H1 (cell line): ENCODE measurements at regions not wholly inside any gene's neighbourhood (a gene's known extent, or its start where the extent isn't known, plus 50 kb on each side); places are given as distances from the start of the nearest gene placed in this dataset.

Source experiments
- EGR1 ChIP-seq: IDR thresholded peaks from 2 replicates; pipeline ENCODE4 v1.6.1; 2011; ENCODE audit warnings: low read depth, low read length, borderline replicate concordance
- EZH2 ChIP-seq: fragments of 200-600 bp; sonication (generic); IDR thresholded peaks from 2 replicates; pipeline ENCODE4 v1.7.1; 2012; ENCODE audit warnings: low read depth, mild to moderate bottlenecking, moderate library complexity, low read length, inconsistent platforms; ENCODE audit not compliant: severe bottlenecking
- GTF2F1 ChIP-seq: IDR thresholded peaks from 2 replicates; pipeline ENCODE4 v1.6.1; 2012; ENCODE audit warnings: low read depth, low read length, improper control_type of control experiment, borderline replicate concordance
- NRF1 ChIP-seq: IDR thresholded peaks from 2 replicates; pipeline ENCODE4 v1.6.1; 2011; ENCODE audit warnings: mild to moderate bottlenecking, low read depth, low read length, improper control_type of control experiment
- PHF8 ChIP-seq: fragments of 200-600 bp; sonication (generic); conservative IDR thresholded peaks from 2 replicates; pipeline ENCODE4 v1.7.1; 2012; ENCODE audit warnings: low read depth, mild to moderate bottlenecking, inconsistent platforms, low read length, moderate library complexity
- RAD21 ChIP-seq, 2 experiments: IDR thresholded peaks in 1 of 2; conservative IDR thresholded peaks in 1 of 2; 2 replicates each; pipeline ENCODE4 v1.6.1; 2011; ENCODE audit warnings: low read depth in 2 of 2, low read length in 2 of 2, improper control_type of control experiment in 1 of 2, inconsistent platforms in 1 of 2, mild to moderate bottlenecking in 1 of 2, moderate library complexity in 1 of 2
- TAF7 ChIP-seq: optimal IDR thresholded peaks from 2 replicates; pipeline ENCODE3; 2011; ENCODE audit warnings: low read depth, mild to moderate bottlenecking, inconsistent platforms, low read length, moderate library complexity, borderline replicate concordance
- YY1 ChIP-seq: IDR thresholded peaks from 2 replicates; pipeline ENCODE4 v1.6.1; 2011; ENCODE audit warnings: low read depth, mild to moderate bottlenecking, low read length
- TF ChIP-seq, protein P1 (sequence below): fragments of 300-600 bp; sonication (generic); IDR thresholded peaks from 2 replicates; pipeline ENCODE4 v1.7.1; 2012; ENCODE audit warnings: low read length, moderate library complexity, mild to moderate bottlenecking, inconsistent platforms; ENCODE audit not compliant: insufficient replicate concordance
- TF ChIP-seq, protein P2 (sequence below): IDR thresholded peaks from 2 replicates; pipeline ENCODE4 v1.6.1; 2011; ENCODE audit warnings: low read length, improper control_type of control experiment

DNA sequence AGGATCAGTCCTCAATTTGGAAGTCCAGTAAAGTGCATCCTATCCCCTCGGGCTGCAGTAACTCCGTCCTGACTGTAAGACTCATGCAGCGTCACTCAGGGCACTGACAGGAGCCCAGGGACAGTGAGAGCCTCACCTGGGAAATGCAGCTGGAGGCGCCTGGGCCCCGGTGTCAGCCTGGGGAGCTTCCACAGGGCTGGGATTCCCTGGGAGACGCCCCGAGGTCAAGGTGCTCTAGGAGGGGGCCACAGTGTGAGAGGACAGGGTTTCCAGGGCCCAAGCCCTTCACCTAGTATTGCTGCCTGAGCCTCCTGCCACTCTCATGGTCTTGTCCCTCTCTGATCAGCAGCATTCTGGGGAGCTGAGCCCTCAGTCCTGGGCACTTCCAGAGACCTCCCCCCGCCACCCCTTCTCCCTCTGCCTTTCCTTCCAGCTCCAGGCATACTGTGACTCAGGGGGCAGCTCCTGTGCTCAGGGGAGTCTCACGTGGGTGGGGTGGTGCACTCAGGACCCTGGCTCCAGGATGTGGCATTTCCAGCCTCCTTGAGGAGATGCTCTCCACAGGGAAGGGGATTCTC is 99.1 kb upstream of the IGLL5 start (continued):
- TF ChIP-seq, protein P1, sequence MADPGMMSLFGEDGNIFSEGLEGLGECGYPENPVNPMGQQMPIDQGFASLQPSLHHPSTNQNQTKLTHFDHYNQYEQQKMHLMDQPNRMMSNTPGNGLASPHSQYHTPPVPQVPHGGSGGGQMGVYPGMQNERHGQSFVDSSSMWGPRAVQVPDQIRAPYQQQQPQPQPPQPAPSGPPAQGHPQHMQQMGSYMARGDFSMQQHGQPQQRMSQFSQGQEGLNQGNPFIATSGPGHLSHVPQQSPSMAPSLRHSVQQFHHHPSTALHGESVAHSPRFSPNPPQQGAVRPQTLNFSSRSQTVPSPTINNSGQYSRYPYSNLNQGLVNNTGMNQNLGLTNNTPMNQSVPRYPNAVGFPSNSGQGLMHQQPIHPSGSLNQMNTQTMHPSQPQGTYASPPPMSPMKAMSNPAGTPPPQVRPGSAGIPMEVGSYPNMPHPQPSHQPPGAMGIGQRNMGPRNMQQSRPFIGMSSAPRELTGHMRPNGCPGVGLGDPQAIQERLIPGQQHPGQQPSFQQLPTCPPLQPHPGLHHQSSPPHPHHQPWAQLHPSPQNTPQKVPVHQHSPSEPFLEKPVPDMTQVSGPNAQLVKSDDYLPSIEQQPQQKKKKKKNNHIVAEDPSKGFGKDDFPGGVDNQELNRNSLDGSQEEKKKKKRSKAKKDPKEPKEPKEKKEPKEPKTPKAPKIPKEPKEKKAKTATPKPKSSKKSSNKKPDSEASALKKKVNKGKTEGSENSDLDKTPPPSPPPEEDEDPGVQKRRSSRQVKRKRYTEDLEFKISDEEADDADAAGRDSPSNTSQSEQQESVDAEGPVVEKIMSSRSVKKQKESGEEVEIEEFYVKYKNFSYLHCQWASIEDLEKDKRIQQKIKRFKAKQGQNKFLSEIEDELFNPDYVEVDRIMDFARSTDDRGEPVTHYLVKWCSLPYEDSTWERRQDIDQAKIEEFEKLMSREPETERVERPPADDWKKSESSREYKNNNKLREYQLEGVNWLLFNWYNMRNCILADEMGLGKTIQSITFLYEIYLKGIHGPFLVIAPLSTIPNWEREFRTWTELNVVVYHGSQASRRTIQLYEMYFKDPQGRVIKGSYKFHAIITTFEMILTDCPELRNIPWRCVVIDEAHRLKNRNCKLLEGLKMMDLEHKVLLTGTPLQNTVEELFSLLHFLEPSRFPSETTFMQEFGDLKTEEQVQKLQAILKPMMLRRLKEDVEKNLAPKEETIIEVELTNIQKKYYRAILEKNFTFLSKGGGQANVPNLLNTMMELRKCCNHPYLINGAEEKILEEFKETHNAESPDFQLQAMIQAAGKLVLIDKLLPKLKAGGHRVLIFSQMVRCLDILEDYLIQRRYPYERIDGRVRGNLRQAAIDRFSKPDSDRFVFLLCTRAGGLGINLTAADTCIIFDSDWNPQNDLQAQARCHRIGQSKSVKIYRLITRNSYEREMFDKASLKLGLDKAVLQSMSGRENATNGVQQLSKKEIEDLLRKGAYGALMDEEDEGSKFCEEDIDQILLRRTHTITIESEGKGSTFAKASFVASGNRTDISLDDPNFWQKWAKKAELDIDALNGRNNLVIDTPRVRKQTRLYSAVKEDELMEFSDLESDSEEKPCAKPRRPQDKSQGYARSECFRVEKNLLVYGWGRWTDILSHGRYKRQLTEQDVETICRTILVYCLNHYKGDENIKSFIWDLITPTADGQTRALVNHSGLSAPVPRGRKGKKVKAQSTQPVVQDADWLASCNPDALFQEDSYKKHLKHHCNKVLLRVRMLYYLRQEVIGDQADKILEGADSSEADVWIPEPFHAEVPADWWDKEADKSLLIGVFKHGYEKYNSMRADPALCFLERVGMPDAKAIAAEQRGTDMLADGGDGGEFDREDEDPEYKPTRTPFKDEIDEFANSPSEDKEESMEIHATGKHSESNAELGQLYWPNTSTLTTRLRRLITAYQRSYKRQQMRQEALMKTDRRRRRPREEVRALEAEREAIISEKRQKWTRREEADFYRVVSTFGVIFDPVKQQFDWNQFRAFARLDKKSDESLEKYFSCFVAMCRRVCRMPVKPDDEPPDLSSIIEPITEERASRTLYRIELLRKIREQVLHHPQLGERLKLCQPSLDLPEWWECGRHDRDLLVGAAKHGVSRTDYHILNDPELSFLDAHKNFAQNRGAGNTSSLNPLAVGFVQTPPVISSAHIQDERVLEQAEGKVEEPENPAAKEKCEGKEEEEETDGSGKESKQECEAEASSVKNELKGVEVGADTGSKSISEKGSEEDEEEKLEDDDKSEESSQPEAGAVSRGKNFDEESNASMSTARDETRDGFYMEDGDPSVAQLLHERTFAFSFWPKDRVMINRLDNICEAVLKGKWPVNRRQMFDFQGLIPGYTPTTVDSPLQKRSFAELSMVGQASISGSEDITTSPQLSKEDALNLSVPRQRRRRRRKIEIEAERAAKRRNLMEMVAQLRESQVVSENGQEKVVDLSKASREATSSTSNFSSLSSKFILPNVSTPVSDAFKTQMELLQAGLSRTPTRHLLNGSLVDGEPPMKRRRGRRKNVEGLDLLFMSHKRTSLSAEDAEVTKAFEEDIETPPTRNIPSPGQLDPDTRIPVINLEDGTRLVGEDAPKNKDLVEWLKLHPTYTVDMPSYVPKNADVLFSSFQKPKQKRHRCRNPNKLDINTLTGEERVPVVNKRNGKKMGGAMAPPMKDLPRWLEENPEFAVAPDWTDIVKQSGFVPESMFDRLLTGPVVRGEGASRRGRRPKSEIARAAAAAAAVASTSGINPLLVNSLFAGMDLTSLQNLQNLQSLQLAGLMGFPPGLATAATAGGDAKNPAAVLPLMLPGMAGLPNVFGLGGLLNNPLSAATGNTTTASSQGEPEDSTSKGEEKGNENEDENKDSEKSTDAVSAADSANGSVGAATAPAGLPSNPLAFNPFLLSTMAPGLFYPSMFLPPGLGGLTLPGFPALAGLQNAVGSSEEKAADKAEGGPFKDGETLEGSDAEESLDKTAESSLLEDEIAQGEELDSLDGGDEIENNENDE: no peak
- TF ChIP-seq EGR1: no peak
- TF ChIP-seq TAF7: no peak
- TF ChIP-seq PHF8: no peak
- TF ChIP-seq RAD21 (IDR thresholded peaks at IDR 0.05 in 1 of 2, conservative IDR thresholded peaks at IDR 0.05 in 1 of 2; ENCODE audit: low read depth in 2 of 2, low read length in 2 of 2): no peak
- no peak for TF ChIP-seq YY1
- no peak for TF ChIP-seq GTF2F1
- no peak for TF ChIP-seq NRF1
- TF ChIP-seq EZH2: no peak
- TF ChIP-seq, protein P2, sequence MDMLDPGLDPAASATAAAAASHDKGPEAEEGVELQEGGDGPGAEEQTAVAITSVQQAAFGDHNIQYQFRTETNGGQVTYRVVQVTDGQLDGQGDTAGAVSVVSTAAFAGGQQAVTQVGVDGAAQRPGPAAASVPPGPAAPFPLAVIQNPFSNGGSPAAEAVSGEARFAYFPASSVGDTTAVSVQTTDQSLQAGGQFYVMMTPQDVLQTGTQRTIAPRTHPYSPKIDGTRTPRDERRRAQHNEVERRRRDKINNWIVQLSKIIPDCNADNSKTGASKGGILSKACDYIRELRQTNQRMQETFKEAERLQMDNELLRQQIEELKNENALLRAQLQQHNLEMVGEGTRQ: no peak
